Fibroblast of villous mesenchyme (primary cell): ENCODE measurements at regions not wholly inside any gene's neighbourhood (a gene's known extent, or its start where the extent isn't known, plus 50 kb on each side); places are given as distances from the start of the nearest gene placed in this dataset.
A peak's percentile ranks its signal among the peaks of the same experiment; 100 is the strongest.

Source experiments
- DNase-seq: peaks from one replicate; pipeline ENCODE4 v3.0.0-alpha.2; 2010; ENCODE audit warnings: low read depth
- H3K4me3 ChIP-seq: 2 replicates; pipeline ENCODE4 v1.5.1; 2011; ENCODE audit warnings: low read depth, mild to moderate bottlenecking, low read length
- CTCF ChIP-seq: IDR thresholded peaks from 2 replicates; pipeline ENCODE4 v1.5.1; 2012; ENCODE audit warnings: low read depth, mild to moderate bottlenecking, low read length; ENCODE audit not compliant: insufficient read depth

GRCh38 chr7:36016648-36017047, 136.4 kb upstream of the EEPD1 start:
- no peak for DNase-seq

DNA sequence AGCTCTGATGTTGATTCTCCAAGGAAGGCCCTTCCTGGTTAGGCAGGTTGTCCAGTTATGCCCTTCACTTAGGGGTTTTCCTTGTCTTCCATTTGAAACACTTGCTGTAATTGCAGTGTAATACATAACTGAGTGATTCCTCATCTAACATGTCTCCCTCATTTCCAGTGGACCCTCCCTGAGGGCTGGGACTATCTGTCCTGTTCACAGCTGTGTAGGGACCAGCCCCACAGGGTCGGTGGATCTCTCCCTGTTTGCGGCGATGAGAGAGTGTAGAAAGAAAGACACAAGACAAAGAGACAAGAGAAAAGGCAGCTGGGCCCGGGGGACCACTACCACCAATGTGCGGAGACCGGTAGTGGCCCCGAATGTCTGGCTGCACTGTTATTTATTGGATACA, 135.9 kb upstream of the EEPD1 start:
- TF ChIP-seq CTCF, result no peak
- no peak for DNase-seq
- H3K4me3 ChIP-seq, result no peak overlapping the region

More at GRCh38 chr7:36016648-36017047, 136.4 kb upstream of the EEPD1 start:
- TF ChIP-seq CTCF, result no peak
- H3K4me3 ChIP-seq, result no peak overlapping the region

GRCh38 chr7:36018816-36019484, 134.1 kb upstream of the EEPD1 start:
- no peak overlapping the region for H3K4me3 ChIP-seq
- DNase-seq, result no peak
- TF ChIP-seq CTCF, result no peak

GRCh38 chr7:36019538-36019937, 133.5 kb upstream of the EEPD1 start:
- no peak for DNase-seq
- no peak overlapping the region for H3K4me3 ChIP-seq
- no peak for TF ChIP-seq CTCF

GRCh38 chr7:36019980-36020379, 133.1 kb upstream of the EEPD1 start:
- DNase-seq, result no peak
- H3K4me3 ChIP-seq, result no peak overlapping the region
- no peak for TF ChIP-seq CTCF

DNA sequence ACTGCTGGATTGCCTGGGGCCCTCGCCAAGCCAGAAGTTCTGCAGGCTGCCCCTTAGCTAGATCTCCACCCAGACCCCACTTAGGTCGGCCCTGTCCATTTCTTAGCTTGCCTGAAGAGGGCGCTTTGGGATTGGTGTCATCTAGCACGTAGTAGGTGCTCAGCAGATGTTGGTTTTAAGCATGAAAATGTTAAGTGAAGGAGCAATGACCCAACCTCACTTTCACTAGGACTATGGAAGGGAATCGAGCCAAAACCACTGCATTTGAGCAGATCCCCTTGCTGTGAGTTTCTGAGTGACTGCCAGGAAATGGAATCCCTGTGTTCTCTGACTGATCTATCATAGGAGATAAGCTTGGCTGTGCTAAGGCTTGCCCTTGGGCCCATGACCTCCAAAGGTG, 131.7 kb upstream of the EEPD1 start:
- DNase-seq, result no peak
- TF ChIP-seq CTCF, result peak; percentile 48
- no peak overlapping the region for H3K4me3 ChIP-seq
